HEK293T (cell line): ENCODE measurements at regions not wholly inside any gene's neighbourhood (a gene's known extent, or its start where the extent isn't known, plus 50 kb on each side); places are given as distances from the start of the nearest gene placed in this dataset.

Experiments used
- NFRKB ChIP-seq: fragments of 450-650 bp; IDR thresholded peaks from 2 replicates; pipeline ENCODE4 v1.6.1; 2016; ENCODE audit warnings: mild to moderate bottlenecking, moderate library complexity
- TF ChIP-seq, protein P1 (sequence below): fragments of 450-650 bp; IDR thresholded peaks from 2 replicates; pipeline ENCODE4 v1.6.1; 2016

DNA sequence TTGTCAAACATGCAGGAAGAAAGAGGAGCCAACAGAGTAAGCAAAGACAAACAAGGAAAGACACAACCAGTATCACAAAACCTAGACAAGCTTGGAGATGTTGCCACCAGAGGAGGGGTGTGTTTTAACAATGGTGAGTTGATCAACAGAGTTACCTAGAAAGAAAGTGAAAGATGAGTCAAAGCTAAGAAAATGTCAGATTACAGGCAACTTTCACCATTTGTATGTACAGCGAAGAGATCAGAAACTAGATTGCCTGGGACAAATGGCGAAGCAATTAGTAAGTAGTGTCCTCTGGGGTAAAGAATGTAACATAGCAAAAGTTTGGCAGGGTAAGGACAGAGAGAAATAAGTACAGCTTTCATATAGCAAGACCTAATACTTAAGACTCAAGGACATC, 51.6 kb upstream of the POU3F2 start:
- no peak for TF ChIP-seq NFRKB
- TF ChIP-seq, protein P1, sequence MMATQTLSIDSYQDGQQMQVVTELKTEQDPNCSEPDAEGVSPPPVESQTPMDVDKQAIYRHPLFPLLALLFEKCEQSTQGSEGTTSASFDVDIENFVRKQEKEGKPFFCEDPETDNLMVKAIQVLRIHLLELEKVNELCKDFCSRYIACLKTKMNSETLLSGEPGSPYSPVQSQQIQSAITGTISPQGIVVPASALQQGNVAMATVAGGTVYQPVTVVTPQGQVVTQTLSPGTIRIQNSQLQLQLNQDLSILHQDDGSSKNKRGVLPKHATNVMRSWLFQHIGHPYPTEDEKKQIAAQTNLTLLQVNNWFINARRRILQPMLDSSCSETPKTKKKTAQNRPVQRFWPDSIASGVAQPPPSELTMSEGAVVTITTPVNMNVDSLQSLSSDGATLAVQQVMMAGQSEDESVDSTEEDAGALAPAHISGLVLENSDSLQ, result no peak
